PFSK-1 (cell line): ENCODE measurements at regions not wholly inside any gene's neighbourhood (a gene's known extent, or its start where the extent isn't known, plus 50 kb on each side); places are given as distances from the start of the nearest gene placed in this dataset.

Source experiments
- FOXP2 ChIP-seq: optimal IDR thresholded peaks from 2 replicates; pipeline ENCODE3; 2011; ENCODE audit warnings: borderline replicate concordance, control low read depth, inconsistent platforms; ENCODE audit not compliant: insufficient read depth; ENCODE audit errors: extremely low read length, extremely low read depth
- POLR2AphosphoS5 ChIP-seq: IDR thresholded peaks from 2 replicates; pipeline ENCODE4 v1.6.1; 2012; ENCODE audit warnings: low read depth, mild to moderate bottlenecking, control low read depth, low read length, moderate library complexity
- REST ChIP-seq, 2 experiments: IDR thresholded peaks; 2 replicates each; pipeline versions ENCODE4 v1.6.1 to v1.8.0; 2011 to 2012; ENCODE audit warnings: low read depth in 2 of 2, low read length in 2 of 2, control low read depth in 1 of 2, inconsistent platforms in 1 of 2, mild to moderate bottlenecking in 1 of 2, moderate library complexity in 1 of 2; ENCODE audit not compliant: insufficient read depth in 1 of 2
- SIN3A ChIP-seq: IDR thresholded peaks from 2 replicates; pipeline ENCODE4 v1.6.1; 2012; ENCODE audit warnings: mild to moderate bottlenecking, low read length, moderate library complexity, borderline replicate concordance; ENCODE audit not compliant: insufficient read depth
- TAF1 ChIP-seq: IDR thresholded peaks from 2 replicates; pipeline ENCODE4 v1.6.1; 2012; ENCODE audit warnings: low read length, control low read depth, borderline replicate concordance; ENCODE audit not compliant: insufficient read depth

- TF ChIP-seq POLR2AphosphoS5 (no peak), REST (IDR thresholded peaks at IDR 0.05; ENCODE audit: insufficient read depth in 1 of 2, low read depth in 2 of 2, low read length in 2 of 2) (no peak), TAF1 (no peak), SIN3A (no peak), FOXP2 (no peak)
Observed at GRCh38 chr7:101690061-101690460, 61.0 kb upstream of the MYL10 start.
